IPS DF 4.7 (cell line): ENCODE measurements at regions not wholly inside any gene's neighbourhood (a gene's known extent, or its start where the extent isn't known, plus 50 kb on each side); places are given as distances from the start of the nearest gene placed in this dataset.

Source experiments
- DNase-seq: peaks from one replicate; pipeline ENCODE4 v3.0.0-alpha.2; 2013; ENCODE audit warnings: low spot score; ENCODE audit errors: extremely low read depth

GRCh38 chr13:85543144-85543543 lies 256.1 kb downstream of the SLITRK6 start:
- no peak for DNase-seq

GRCh38 chr13:85541476-85541875 lies 257.7 kb downstream of the SLITRK6 start:
- no peak for DNase-seq

GRCh38 chr13:85538957-85539356 lies 260.3 kb downstream of the SLITRK6 start:
- DNase-seq, result no peak

- DNase-seq, result no peak
These were observed 261.6 kb downstream of the SLITRK6 start for GRCh38 chr13:85537601-85538000.

- no peak for DNase-seq
These were observed 262.5 kb downstream of the SLITRK6 start for GRCh38 chr13:85536706-85537105.

- no peak for DNase-seq
These were observed 263.7 kb downstream of the SLITRK6 start for GRCh38 chr13:85535316-85536084.

- no peak for DNase-seq
These were observed 265.3 kb downstream of the SLITRK6 start for GRCh38 chr13:85533911-85534310.

- DNase-seq, result no peak
These were observed 270.0 kb downstream of the SLITRK6 start for GRCh38 chr13:85529218-85529594.

GRCh38 chr13:85528491-85529217 lies 270.6 kb downstream of the SLITRK6 start:
- no peak for DNase-seq

- no peak for DNase-seq
These were observed 271.9 kb downstream of the SLITRK6 start for GRCh38 chr13:85527316-85527715.

- DNase-seq, result no peak
These were observed 273.8 kb downstream of the SLITRK6 start for GRCh38 chr13:85525411-85525810.

GRCh38 chr13:85521657-85522056 lies 277.6 kb downstream of the SLITRK6 start:
- DNase-seq, result no peak

- no peak for DNase-seq
These were observed 278.8 kb downstream of the SLITRK6 start for GRCh38 chr13:85520445-85520844.

- no peak for DNase-seq
These were observed 279.9 kb downstream of the SLITRK6 start for GRCh38 chr13:85519363-85519762.

- DNase-seq, result no peak
These were observed 286.8 kb downstream of the SLITRK6 start for GRCh38 chr13:85512421-85512820.

GRCh38 chr13:85509512-85509911 lies 289.7 kb downstream of the SLITRK6 start:
- no peak for DNase-seq

- DNase-seq, result no peak
These were observed 290.4 kb downstream of the SLITRK6 start for GRCh38 chr13:85508683-85509329.

- DNase-seq, result no peak
These were observed 295.4 kb downstream of the SLITRK6 start for GRCh38 chr13:85503797-85504196.

GRCh38 chr13:85501616-85502015 lies 297.6 kb downstream of the SLITRK6 start:
- DNase-seq, result no peak

GRCh38 chr13:85500696-85501256 lies 298.4 kb downstream of the SLITRK6 start:
- no peak for DNase-seq

- DNase-seq, result no peak
These were observed 300.4 kb downstream of the SLITRK6 start for GRCh38 chr13:85498774-85499173.

- DNase-seq, result no peak
These were observed 301.6 kb downstream of the SLITRK6 start for GRCh38 chr13:85497652-85498051.
